Neural cell (in vitro differentiated cells): ENCODE measurements at regions not wholly inside any gene's neighbourhood (a gene's known extent, or its start where the extent isn't known, plus 50 kb on each side); places are given as distances from the start of the nearest gene placed in this dataset.

Experiments used
- H2AFZ ChIP-seq: fragments of 200-600, 300-800 bp; sonication (generic), shearing (Covaris generic); 2 replicates; pipeline ENCODE4 v1.6.0; 2014; ENCODE audit warnings: low read depth, mild to moderate bottlenecking, antibody characterized with exemption, low read length, moderate library complexity
- H3F3A ChIP-seq: fragments of 200-600 bp; shearing (Covaris generic); 2 replicates; pipeline ENCODE4 v1.6.1; 2016; ENCODE audit warnings: mild to moderate bottlenecking, moderate library complexity, mixed read lengths, antibody characterized with exemption, low read length; ENCODE audit not compliant: insufficient read depth, poor library complexity, severe bottlenecking
- H3K27ac ChIP-seq: fragments of 200-600, 300-800 bp; sonication (generic), shearing (Covaris generic); 2 replicates; pipeline ENCODE4 v1.5.1; 2014; ENCODE audit warnings: mild to moderate bottlenecking, low read length, moderate library complexity
- H3K27me3 ChIP-seq: fragments of 300-800, 200-600 bp; sonication (generic), shearing (Covaris generic); 2 replicates; pipeline ENCODE4 v1.6.0; 2014; ENCODE audit warnings: mild to moderate bottlenecking, low read depth, low read length, moderate library complexity; ENCODE audit not compliant: insufficient read depth
- H3K36me3 ChIP-seq: fragments of 300-800, 200-600 bp; sonication (generic), shearing (Covaris generic); 2 replicates; pipeline ENCODE4 v1.5.1; 2014; ENCODE audit warnings: mild to moderate bottlenecking, antibody characterized with exemption, low read length, moderate library complexity; ENCODE audit not compliant: insufficient read depth
- H3K4me2 ChIP-seq: fragments of 300-800, 200-600 bp; sonication (generic), shearing (Covaris generic); 2 replicates; pipeline ENCODE4 v1.6.0; 2014; ENCODE audit warnings: mild to moderate bottlenecking, low read length
- H3K4me3 ChIP-seq: fragments of 300-800, 200-600 bp; sonication (generic), shearing (Covaris generic); 2 replicates; pipeline ENCODE4 v1.5.1; 2014; ENCODE audit warnings: mild to moderate bottlenecking, low read length, moderate library complexity
- H3K79me2 ChIP-seq: fragments of 200-600 bp; shearing (Covaris generic); replicated peaks from 2 replicates; pipeline ENCODE4 v1.6.0; 2014; ENCODE audit warnings: mild to moderate bottlenecking, low read length, moderate library complexity; ENCODE audit not compliant: insufficient read depth
- H3K9ac ChIP-seq: fragments of 300-800, 200-600 bp; sonication (generic), shearing (Covaris generic); 2 replicates; pipeline ENCODE4 v1.6.1; 2016; ENCODE audit warnings: mild to moderate bottlenecking, low read length, mixed read lengths
- H3K9me2 ChIP-seq: fragments of 200-600 bp; shearing (Covaris generic); 2 replicates; pipeline ENCODE4 v1.6.1; 2016; ENCODE audit warnings: mild to moderate bottlenecking, low read length, mixed read lengths; ENCODE audit not compliant: insufficient read depth
- H3K9me3 ChIP-seq: fragments of 200-600, 300-800 bp; sonication (generic), shearing (Covaris generic); 2 replicates; pipeline ENCODE4 v1.6.1; 2016; ENCODE audit warnings: mild to moderate bottlenecking, mixed run types, low read length, moderate library complexity, mixed read lengths
- H4K20me1 ChIP-seq: fragments of 200-600 bp; shearing (Covaris generic); 2 replicates; pipeline ENCODE4 v1.6.1; 2016; ENCODE audit warnings: mild to moderate bottlenecking, mixed run types; ENCODE audit not compliant: insufficient read depth
- CTCF ChIP-seq: fragments of 450-650 bp; IDR thresholded peaks from 2 replicates; pipeline ENCODE4 v1.5.1; 2014; ENCODE audit warnings: antibody characterized with exemption, mild to moderate bottlenecking, moderate library complexity; ENCODE audit not compliant: poor library complexity, severe bottlenecking
- EP300 ChIP-seq: fragments of 450-650 bp; conservative IDR thresholded peaks from 2 replicates; pipeline ENCODE4 v1.6.1; 2014; ENCODE audit warnings: antibody characterized with exemption, mild to moderate bottlenecking, moderate library complexity; ENCODE audit not compliant: poor library complexity, severe bottlenecking
- EZH2 ChIP-seq: fragments of 200-600, 300-800 bp; shearing (Covaris generic), sonication (generic); IDR thresholded peaks from 2 replicates; pipeline ENCODE4 v1.6.1; 2014; ENCODE audit warnings: antibody characterized with exemption, low read length, borderline replicate concordance, mild to moderate bottlenecking; ENCODE audit not compliant: insufficient read depth, poor library complexity, severe bottlenecking
- MXI1 ChIP-seq: fragments of 450-650 bp; conservative IDR thresholded peaks from 2 replicates; pipeline ENCODE4 v1.6.1; 2014; ENCODE audit warnings: antibody characterized with exemption, mild to moderate bottlenecking; ENCODE audit not compliant: poor library complexity, severe bottlenecking
- POLR2AphosphoS5 ChIP-seq: IDR thresholded peaks from 2 replicates; pipeline ENCODE4 v1.6.1; 2012
- RAD21 ChIP-seq: fragments of 450-650 bp; conservative IDR thresholded peaks from 2 replicates; pipeline ENCODE4 v1.6.1; 2014; ENCODE audit warnings: antibody characterized with exemption, mild to moderate bottlenecking, moderate library complexity
- REST ChIP-seq: IDR thresholded peaks from 2 replicates; pipeline ENCODE4 v1.6.1; 2012; ENCODE audit warnings: borderline replicate concordance
- SMC3 ChIP-seq: fragments of 450-650 bp; conservative IDR thresholded peaks from 2 replicates; pipeline ENCODE4 v1.6.1; 2014; ENCODE audit warnings: antibody characterized with exemption, mild to moderate bottlenecking, moderate library complexity; ENCODE audit not compliant: poor library complexity
- TAF1 ChIP-seq: IDR thresholded peaks from 2 replicates; pipeline ENCODE4 v1.6.1; 2012; ENCODE audit warnings: low read depth

GRCh38 chr17:65297916-65298315 is 160.7 kb downstream of the RGS9 start:
- Histone ChIP-seq H3K9me3 (no peaks in the 10 kb centered on the region), H2AFZ (no peak overlapping the region)

GRCh38 chr17:65297384-65297783 is 160.2 kb downstream of the RGS9 start:
- Histone ChIP-seq H3K9ac (no peak overlapping the region), H3K4me2 (no peak overlapping the region), H4K20me1 (no peaks in the 10 kb centered on the region), H3F3A (no peaks in the 10 kb centered on the region), H3K9me2 (no peaks in the 10 kb centered on the region), H2AFZ (no peak overlapping the region), H3K4me3 (no peak overlapping the region), H3K79me2 (no peaks in the 10 kb centered on the region), H3K9me3 (no peaks in the 10 kb centered on the region), H3K27me3 (no peaks in the 10 kb centered on the region), H3K36me3 (no peaks in the 10 kb centered on the region), H3K27ac (no peak overlapping the region)
- TF ChIP-seq POLR2AphosphoS5 (no peak), RAD21 (no peak), TAF1 (no peak)

More at GRCh38 chr17:65297916-65298315, 160.7 kb downstream of the RGS9 start:
- Histone ChIP-seq H3K4me3 (no peak overlapping the region), H3K27me3 (no peaks in the 10 kb centered on the region), H4K20me1 (no peaks in the 10 kb centered on the region), H3K79me2 (no peaks in the 10 kb centered on the region), H3K9ac (no peak overlapping the region), H3K36me3 (no peaks in the 10 kb centered on the region), H3K27ac (no peak overlapping the region), H3K4me2 (no peak overlapping the region), H3F3A (no peaks in the 10 kb centered on the region), H3K9me2 (no peaks in the 10 kb centered on the region)
- TF ChIP-seq RAD21 (no peak), MXI1 (no peak), REST (no peak), POLR2AphosphoS5 (no peak), EP300 (no peak), EZH2 (no peak), CTCF (no peak), TAF1 (no peak)

GRCh38 chr17:65294181-65294719 is 157.1 kb downstream of the RGS9 start:
- Histone ChIP-seq H3K79me2 (no peaks in the 10 kb centered on the region), H4K20me1 (no peaks in the 10 kb centered on the region), H3K4me3 (no peak overlapping the region), H2AFZ (no peak overlapping the region), H3K9ac (no peak overlapping the region), H3K9me3 (no peaks in the 10 kb centered on the region), H3K27me3 (no peaks in the 10 kb centered on the region), H3F3A (no peaks in the 10 kb centered on the region), H3K4me2 (no peak overlapping the region), H3K9me2 (no peaks in the 10 kb centered on the region), H3K36me3 (no peaks in the 10 kb centered on the region), H3K27ac (no peak overlapping the region)
- TF ChIP-seq SMC3 (peak; percentile 88), RAD21 (peak; percentile 87), MXI1 (no peak), TAF1 (no peak), CTCF (peak; percentile 85)
